ENCODE measurements at regions not wholly inside any gene's neighbourhood (a gene's known extent, or its start where the extent isn't known, plus 50 kb on each side); places are given as distances from the start of the nearest gene placed in this dataset.

DNA sequence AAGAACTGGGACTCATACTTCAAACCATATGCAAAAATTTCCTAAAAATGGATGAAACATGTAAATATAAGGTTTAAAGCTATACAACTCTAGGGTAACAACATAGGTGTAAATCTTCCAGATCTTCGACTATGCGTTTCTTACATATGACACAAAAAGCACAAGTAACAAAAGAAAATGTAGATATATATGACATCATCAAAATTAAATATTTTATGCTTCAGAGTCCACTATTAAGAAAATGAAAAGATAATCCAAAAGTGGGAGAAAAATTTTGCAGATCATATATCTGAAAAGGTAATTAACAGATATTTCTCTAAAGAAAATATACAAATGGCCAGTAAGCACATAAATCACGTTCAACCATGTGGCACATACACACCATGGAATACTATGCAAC, 164.2 kb upstream of the ACTRT1 start:
- TF ChIP-seq POLR2AphosphoS5 (IDR thresholded peaks at IDR 0.05): no peak
- TF ChIP-seq, protein P1, sequence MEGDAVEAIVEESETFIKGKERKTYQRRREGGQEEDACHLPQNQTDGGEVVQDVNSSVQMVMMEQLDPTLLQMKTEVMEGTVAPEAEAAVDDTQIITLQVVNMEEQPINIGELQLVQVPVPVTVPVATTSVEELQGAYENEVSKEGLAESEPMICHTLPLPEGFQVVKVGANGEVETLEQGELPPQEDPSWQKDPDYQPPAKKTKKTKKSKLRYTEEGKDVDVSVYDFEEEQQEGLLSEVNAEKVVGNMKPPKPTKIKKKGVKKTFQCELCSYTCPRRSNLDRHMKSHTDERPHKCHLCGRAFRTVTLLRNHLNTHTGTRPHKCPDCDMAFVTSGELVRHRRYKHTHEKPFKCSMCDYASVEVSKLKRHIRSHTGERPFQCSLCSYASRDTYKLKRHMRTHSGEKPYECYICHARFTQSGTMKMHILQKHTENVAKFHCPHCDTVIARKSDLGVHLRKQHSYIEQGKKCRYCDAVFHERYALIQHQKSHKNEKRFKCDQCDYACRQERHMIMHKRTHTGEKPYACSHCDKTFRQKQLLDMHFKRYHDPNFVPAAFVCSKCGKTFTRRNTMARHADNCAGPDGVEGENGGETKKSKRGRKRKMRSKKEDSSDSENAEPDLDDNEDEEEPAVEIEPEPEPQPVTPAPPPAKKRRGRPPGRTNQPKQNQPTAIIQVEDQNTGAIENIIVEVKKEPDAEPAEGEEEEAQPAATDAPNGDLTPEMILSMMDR (IDR thresholded peaks at IDR 0.05): no peak
- no peak for TF ChIP-seq POLR2A (IDR thresholded peaks at IDR 0.05)

Data from sigmoid colon (tissue), 4 donors.